Islet precursor cell (in vitro differentiated cells): ENCODE measurements at regions not wholly inside any gene's neighbourhood (a gene's known extent, or its start where the extent isn't known, plus 50 kb on each side); places are given as distances from the start of the nearest gene placed in this dataset.

Source experiments
- DNase-seq: peaks from one replicate; pipeline ENCODE4 v3.0.0-alpha.2; 2018

- DNase-seq = peak; percentile 49
Measured at GRCh38 chr22:27329131-27329850, 472.3 kb downstream of the MN1 start.

GRCh38 chr22:27329966-27330645 lies 471.4 kb downstream of the MN1 start:
- DNase-seq = peak; percentile 16

- peak; percentile 69 for DNase-seq
Measured at GRCh38 chr22:27331526-27332281, 469.9 kb downstream of the MN1 start.

GRCh38 chr22:27335102-27335660 lies 466.4 kb downstream of the MN1 start:
- peak; percentile 15 for DNase-seq

GRCh38 chr22:27336151-27337090 lies 465.1 kb downstream of the MN1 start:
- no peak for DNase-seq

- DNase-seq = no peak
Measured at GRCh38 chr22:27337676-27338075, 463.9 kb downstream of the MN1 start.

- no peak for DNase-seq
Measured at GRCh38 chr22:27340047-27340446, 461.5 kb downstream of the MN1 start.

GRCh38 chr22:27344546-27344945 lies 457.0 kb downstream of the MN1 start:
- no peak for DNase-seq

GRCh38 chr22:27345691-27346090 lies 455.9 kb downstream of the MN1 start:
- no peak for DNase-seq

- no peak for DNase-seq
Measured at GRCh38 chr22:27347951-27348350, 453.6 kb downstream of the MN1 start.

- no peak for DNase-seq
Measured at GRCh38 chr22:27348634-27349033, 452.9 kb downstream of the MN1 start.

GRCh38 chr22:27349456-27349855 lies 452.1 kb downstream of the MN1 start:
- DNase-seq = no peak

- DNase-seq = no peak
Measured at GRCh38 chr22:27350306-27350705, 451.2 kb downstream of the MN1 start.

GRCh38 chr22:27352426-27352825 lies 449.1 kb downstream of the MN1 start:
- no peak for DNase-seq

- peak; percentile 6 for DNase-seq
Measured at GRCh38 chr22:27358096-27358870, 443.3 kb downstream of the MN1 start.

- no peak for DNase-seq
Measured at GRCh38 chr22:27370269-27370668, 431.3 kb downstream of the MN1 start.

- DNase-seq = no peak
Measured at GRCh38 chr22:27370987-27371386, 430.6 kb downstream of the MN1 start.

GRCh38 chr22:27372364-27372763 lies 429.2 kb downstream of the MN1 start:
- DNase-seq = peak; percentile 18

GRCh38 chr22:27372969-27373670 lies 428.4 kb downstream of the MN1 start:
- DNase-seq = peak; percentile 98

GRCh38 chr22:27377501-27378295 lies 423.9 kb downstream of the MN1 start:
- peak; percentile 59 for DNase-seq
